BE2C (cell line): ENCODE measurements at regions not wholly inside any gene's neighbourhood (a gene's known extent, or its start where the extent isn't known, plus 50 kb on each side); places are given as distances from the start of the nearest gene placed in this dataset.

Experiments
- DNase-seq: peaks from one replicate; pipeline ENCODE4 v3.0.0-alpha.2; 2020
- H3K27me3 ChIP-seq: fragments of 250-450 bp; sonication (Bioruptor Pico); 2 replicates; pipeline ENCODE4 v1.5.1; 2020; ENCODE audit warnings: mild to moderate bottlenecking
- H3K36me3 ChIP-seq: fragments of 250-450 bp; sonication (Bioruptor Pico); 2 replicates; pipeline ENCODE4 v1.5.1; 2020; ENCODE audit warnings: mild to moderate bottlenecking
- H3K4me1 ChIP-seq: fragments of 250-450 bp; sonication (Bioruptor Pico); 2 replicates; pipeline ENCODE4 v1.5.1; 2020
- H3K4me3 ChIP-seq: 2 replicates; pipeline ENCODE4 v1.5.1; 2011; ENCODE audit warnings: low read depth, low read length
- H3K9me3 ChIP-seq: fragments of 250-450 bp; sonication (Bioruptor Pico); 2 replicates; pipeline ENCODE4 v1.5.1; 2020
- CTCF ChIP-seq: IDR thresholded peaks from 2 replicates; pipeline ENCODE4 v1.5.1; 2012; ENCODE audit warnings: mild to moderate bottlenecking, low read depth, low read length

- Histone ChIP-seq H3K36me3 (no peaks in the 10 kb centered on the region), H3K27me3 (no peaks in the 10 kb centered on the region), H3K4me3 (no peak overlapping the region), H3K4me1 (peaks cover 5% of the 10 kb centered on the region; the same call in 1 of the 2 replicates), H3K9me3 (no peaks in the 10 kb centered on the region)
- no peak for TF ChIP-seq CTCF
- DNase-seq, result no peak
These were observed 482.2 kb upstream of the ADAMTS9 start for GRCh38 chr3:65169961-65170360.

DNA sequence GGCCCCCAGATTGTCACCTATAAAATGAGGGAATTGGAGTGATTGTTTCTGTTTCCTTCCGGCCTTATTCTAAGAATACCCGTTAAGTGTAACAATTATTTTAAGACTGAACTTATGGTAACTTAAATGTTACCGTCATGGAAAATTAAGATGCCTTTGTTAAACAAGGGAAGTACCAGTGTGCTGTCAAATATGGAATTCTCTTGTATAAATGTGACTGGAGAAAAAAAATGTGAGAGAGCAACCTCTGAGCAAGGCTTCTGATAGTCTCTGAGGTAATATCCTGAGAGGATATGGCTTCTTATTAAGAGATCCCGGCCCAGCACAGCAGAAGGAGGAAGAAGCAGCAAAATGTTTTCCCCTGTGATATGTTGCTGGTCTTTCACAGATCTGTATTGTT is 480.7 kb upstream of the ADAMTS9 start:
- Histone ChIP-seq H3K9me3 (no peaks in the 10 kb centered on the region), H3K27me3 (no peaks in the 10 kb centered on the region), H3K4me1 (no peaks in the 10 kb centered on the region; the same call in 1 of the 2 replicates), H3K4me3 (no peak overlapping the region), H3K36me3 (no peaks in the 10 kb centered on the region)
- DNase-seq, result no peak
- TF ChIP-seq CTCF, result no peak

DNA sequence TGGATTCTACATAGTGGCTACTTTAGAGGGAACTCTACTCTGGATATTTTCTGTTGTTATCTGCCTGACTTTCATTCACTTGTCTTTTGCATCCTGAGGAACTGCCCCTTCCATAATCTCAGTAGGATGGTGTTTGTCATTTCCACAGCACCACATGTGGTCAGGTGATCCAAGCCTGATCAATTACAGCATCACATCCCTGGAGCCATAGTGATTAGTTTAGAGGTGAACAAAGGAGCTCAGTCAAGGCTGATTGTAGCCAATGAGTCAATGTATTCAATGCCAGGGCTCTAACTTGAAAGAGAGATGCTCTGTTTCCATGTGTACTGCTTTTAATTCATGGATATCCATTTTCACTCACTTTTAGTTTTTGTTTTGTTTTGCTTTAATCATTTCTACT is 478.7 kb upstream of the ADAMTS9 start:
- Histone ChIP-seq H3K4me3 (no peak overlapping the region), H3K27me3 (no peaks in the 10 kb centered on the region), H3K4me1 (peaks cover 4% of the 10 kb centered on the region; the same call in 1 of the 2 replicates), H3K36me3 (no peaks in the 10 kb centered on the region), H3K9me3 (no peaks in the 10 kb centered on the region)
- no peak for TF ChIP-seq CTCF
- no peak for DNase-seq

GRCh38 chr3:65158023-65158422 is 470.2 kb upstream of the ADAMTS9 start:
- H3K9me3 ChIP-seq, result no peaks in the 10 kb centered on the region
- TF ChIP-seq CTCF, result no peak
- H3K36me3 ChIP-seq, result no peaks in the 10 kb centered on the region
- H3K4me3 ChIP-seq, result no peak overlapping the region
- DNase-seq, result no peak
- H3K4me1 ChIP-seq, result peaks cover 11% of the 10 kb centered on the region
- H3K27me3 ChIP-seq, result no peaks in the 10 kb centered on the region

GRCh38 chr3:65153850-65154512 is 466.2 kb upstream of the ADAMTS9 start:
- H3K36me3 ChIP-seq, result no peaks in the 10 kb centered on the region
- H3K9me3 ChIP-seq, result no peaks in the 10 kb centered on the region
- no peak for DNase-seq
- H3K27me3 ChIP-seq, result no peaks in the 10 kb centered on the region
- H3K4me3 ChIP-seq, result no peak overlapping the region
- TF ChIP-seq CTCF, result no peak
- H3K4me1 ChIP-seq, result peaks cover 7% of the 10 kb centered on the region; the same call in 1 of the 2 replicates

- TF ChIP-seq CTCF, result no peak
- DNase-seq, result no peak
These were observed 463.9 kb upstream of the ADAMTS9 start for GRCh38 chr3:65151666-65152065.

More at GRCh38 chr3:65151666-65152065, 463.9 kb upstream of the ADAMTS9 start:
- H3K4me3 ChIP-seq, result no peak overlapping the region
- H3K27me3 ChIP-seq, result no peaks in the 10 kb centered on the region
- no peaks in the 10 kb centered on the region for H3K9me3 ChIP-seq
- H3K4me1 ChIP-seq, result peaks cover 4% of the 10 kb centered on the region; the same call in 1 of the 2 replicates
- H3K36me3 ChIP-seq, result no peaks in the 10 kb centered on the region
